MM.1S (cell line): ENCODE measurements at regions not wholly inside any gene's neighbourhood (a gene's known extent, or its start where the extent isn't known, plus 50 kb on each side); places are given as distances from the start of the nearest gene placed in this dataset.
A peak's percentile ranks its signal among the peaks of the same experiment; 100 is the strongest.

Experiments
- DNase-seq: peaks from one replicate; pipeline ENCODE4 v3.0.0-alpha.2; 2015
- H2AFZ ChIP-seq: fragments of 300-600 bp; sonication (generic); 2 replicates; pipeline ENCODE4 v1.6.0; 2016; ENCODE audit warnings: antibody characterized with exemption, low read length
- H3F3A ChIP-seq: fragments of 300-600 bp; sonication (generic); 2 replicates; pipeline ENCODE4 v1.6.1; 2016; ENCODE audit warnings: mild to moderate bottlenecking, antibody characterized with exemption, low read length, moderate library complexity, mixed read lengths; ENCODE audit not compliant: insufficient read depth
- H3K27ac ChIP-seq: fragments of 300-600 bp; sonication (generic); 2 replicates; pipeline ENCODE4 v1.5.1; 2016; ENCODE audit warnings: mild to moderate bottlenecking, low read length
- H3K27me3 ChIP-seq: fragments of 300-600 bp; sonication (generic); replicated peaks from 2 replicates; pipeline ENCODE4 v1.6.0; 2016; ENCODE audit warnings: low read length; ENCODE audit not compliant: insufficient read depth
- H3K36me3 ChIP-seq: fragments of 300-600 bp; sonication (generic); replicated peaks from 2 replicates; pipeline ENCODE4 v1.6.1; 2016; ENCODE audit warnings: mild to moderate bottlenecking, low read length, mixed read lengths; ENCODE audit not compliant: insufficient read depth
- H3K4me1 ChIP-seq: fragments of 300-600 bp; sonication (generic); 2 replicates; pipeline ENCODE4 v1.6.1; 2016; ENCODE audit warnings: low read length, mixed read lengths
- H3K4me2 ChIP-seq: fragments of 300-600 bp; sonication (generic); 2 replicates; pipeline ENCODE4 v1.6.0; 2016; ENCODE audit warnings: low read depth, low read length
- H3K4me3 ChIP-seq: fragments of 300-600 bp; sonication (generic); 2 replicates; pipeline ENCODE4 v1.5.1; 2016; ENCODE audit warnings: low read length, mixed read lengths
- H3K79me2 ChIP-seq: fragments of 300-600 bp; sonication (generic); 2 replicates; pipeline ENCODE4 v1.6.1; 2016; ENCODE audit warnings: mixed run types, low read length, mixed read lengths
- H3K9ac ChIP-seq: fragments of 300-600 bp; sonication (generic); 2 replicates; pipeline ENCODE4 v1.6.1; 2016; ENCODE audit warnings: low read length, mixed read lengths
- H3K9me2 ChIP-seq: fragments of 300-600 bp; sonication (generic); replicated peaks from 2 replicates; pipeline ENCODE4 v1.6.1; 2016; ENCODE audit warnings: mild to moderate bottlenecking, low read length, mixed read lengths; ENCODE audit not compliant: insufficient read depth
- H3K9me3 ChIP-seq: fragments of 300-600 bp; sonication (generic); replicated peaks from 2 replicates; pipeline ENCODE4 v1.6.1; 2016; ENCODE audit warnings: mild to moderate bottlenecking, low read length, mixed read lengths; ENCODE audit not compliant: insufficient read depth
- H4K20me1 ChIP-seq: fragments of 300-600 bp; sonication (generic); 2 replicates; pipeline ENCODE4 v1.6.1; 2016; ENCODE audit warnings: mild to moderate bottlenecking, low read length, moderate library complexity, mixed read lengths; ENCODE audit not compliant: insufficient read depth
- CTCF ChIP-seq: fragments of 300-600 bp; sonication (generic); IDR thresholded peaks from 2 replicates; pipeline ENCODE4 v1.5.1; 2016; ENCODE audit warnings: antibody characterized with exemption, low read length, mixed read lengths
- EZH2 ChIP-seq: fragments of 300-600 bp; sonication (generic); optimal IDR thresholded peaks from 2 replicates; pipeline ENCODE3; 2017; ENCODE audit warnings: low read depth, mild to moderate bottlenecking, antibody characterized with exemption, low read length, mixed read lengths
- EZH2phosphoT487 ChIP-seq: fragments of 300-600 bp; sonication (generic); IDR thresholded peaks from 2 replicates; pipeline ENCODE4 v1.6.1; 2018; ENCODE audit warnings: antibody characterized with exemption, low read length

- H3K27ac ChIP-seq, result no peak overlapping the region
- no peak overlapping the region for H3K4me2 ChIP-seq
- H3K27me3 ChIP-seq, result no peaks in the 10 kb centered on the region
- no peaks in the 10 kb centered on the region for H3K36me3 ChIP-seq
- peaks cover 36% of the 10 kb centered on the region for H3F3A ChIP-seq
- H3K4me1 ChIP-seq, result peaks cover 50% of the 10 kb centered on the region
- no peak overlapping the region for H3K4me3 ChIP-seq
- no peak for TF ChIP-seq EZH2phosphoT487
- TF ChIP-seq EZH2, result no peak
- peak; percentile 90 for TF ChIP-seq CTCF
- peak; percentile 79 for DNase-seq
- H3K9me2 ChIP-seq, result no peaks in the 10 kb centered on the region
- no peaks in the 10 kb centered on the region for H3K79me2 ChIP-seq
- no peak overlapping the region for H2AFZ ChIP-seq
- H4K20me1 ChIP-seq, result no peaks in the 10 kb centered on the region
- H3K9ac ChIP-seq, result no peak overlapping the region
- H3K9me3 ChIP-seq, result no peaks in the 10 kb centered on the region
Observed at GRCh38 chr3:182710557-182711157, 82.6 kb upstream of the ATP11B start.

GRCh38 chr3:182711261-182711683 lies 82.0 kb upstream of the ATP11B start:
- Histone ChIP-seq H3K36me3 (no peaks in the 10 kb centered on the region), H3K4me1 (peaks cover 55% of the 10 kb centered on the region), H3K9me2 (no peaks in the 10 kb centered on the region), H3K9me3 (no peaks in the 10 kb centered on the region), H4K20me1 (no peaks in the 10 kb centered on the region), H2AFZ (no peak overlapping the region), H3K4me3 (no peak overlapping the region), H3K4me2 (no peak overlapping the region), H3F3A (peaks cover 42% of the 10 kb centered on the region), H3K9ac (no peak overlapping the region), H3K27ac (no peak overlapping the region), H3K27me3 (no peaks in the 10 kb centered on the region), H3K79me2 (no peaks in the 10 kb centered on the region)
- no peak for DNase-seq
- TF ChIP-seq CTCF (no peak), EZH2 (no peak), EZH2phosphoT487 (no peak)

- no peaks in the 10 kb centered on the region for H4K20me1 ChIP-seq
- H3K9ac ChIP-seq, result no peak overlapping the region
- no peaks in the 10 kb centered on the region for H3K79me2 ChIP-seq
- no peaks in the 10 kb centered on the region for H3K36me3 ChIP-seq
- no peak for TF ChIP-seq EZH2phosphoT487
- TF ChIP-seq CTCF, result no peak
- no peak for TF ChIP-seq EZH2
- H3K4me3 ChIP-seq, result no peak overlapping the region
- H3F3A ChIP-seq, result peaks cover 48% of the 10 kb centered on the region
- no peaks in the 10 kb centered on the region for H3K9me3 ChIP-seq
- peak overlapping the region; percentile 93; the same call in 1 of the 2 replicates for H3K4me2 ChIP-seq
- H3K4me1 ChIP-seq, result peaks cover 61% of the 10 kb centered on the region
- H3K9me2 ChIP-seq, result no peaks in the 10 kb centered on the region
- no peaks in the 10 kb centered on the region for H3K27me3 ChIP-seq
- no peak overlapping the region for H2AFZ ChIP-seq
- no peak for DNase-seq
- H3K27ac ChIP-seq, result no peak overlapping the region; the same call in 1 of the 2 replicates
Observed at GRCh38 chr3:182711853-182712252, 81.5 kb upstream of the ATP11B start.
